ENCODE measurements at regions not wholly inside any gene's neighbourhood (a gene's known extent, or its start where the extent isn't known, plus 50 kb on each side); places are given as distances from the start of the nearest gene placed in this dataset.

GRCh38 chr1:87894062-87894461, 565.4 kb downstream of the LMO4 start:
- TF ChIP-seq CTCF (IDR thresholded peaks at IDR 0.05) (no peak), POLR2A (IDR thresholded peaks at IDR 0.05) (no peak), EP300 (IDR thresholded peaks at IDR 0.05) (no peak), POLR2AphosphoS5 (IDR thresholded peaks at IDR 0.05) (no peak)
